ENCODE measurements at regions not wholly inside any gene's neighbourhood (a gene's known extent, or its start where the extent isn't known, plus 50 kb on each side); places are given as distances from the start of the nearest gene placed in this dataset.

DNA sequence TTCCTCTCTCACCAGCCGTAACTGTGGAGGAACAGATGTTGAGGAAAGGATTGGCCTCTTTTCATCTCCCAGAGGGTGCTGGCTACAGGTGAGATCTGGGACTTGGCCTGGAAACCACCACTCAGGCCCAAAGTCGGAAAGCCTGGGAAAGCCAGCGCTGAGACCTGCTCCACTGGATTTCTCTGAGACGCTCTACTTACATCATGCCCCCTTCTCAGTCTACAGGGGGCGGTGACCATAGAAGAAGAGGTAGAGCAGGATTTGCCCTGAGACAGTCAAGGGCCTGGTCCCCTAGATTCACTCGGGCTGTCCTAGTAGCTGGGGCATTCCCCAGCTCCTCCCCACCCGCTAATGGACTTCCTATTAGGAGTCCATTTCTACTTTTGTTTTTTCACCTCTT, 80.9 kb downstream of the C3orf38 start:
- TF ChIP-seq BRCA1 (IDR thresholded peaks at IDR 0.05; ENCODE audit: low read depth, low read length) (no peak), CTCF (IDR thresholded peaks at IDR 0.05 in 2 of 3, conservative IDR thresholded peaks at IDR 0.05 in 1 of 3; ENCODE audit: control insufficient read depth in 2 of 3, extremely low read depth in 1 of 3, insufficient read depth in 1 of 3, low read depth in 3 of 3, low read length in 3 of 3) (no peak), EGR1 (IDR thresholded peaks at IDR 0.05; ENCODE audit: borderline replicate concordance in 1 of 2, low read depth in 2 of 2, low read length in 2 of 2) (no peak), CEBPB (IDR thresholded peaks at IDR 0.05; ENCODE audit: borderline replicate concordance in 1 of 2, low read depth in 2 of 2, low read length in 2 of 2) (no peak), POLR2A (IDR thresholded peaks at IDR 0.05; ENCODE audit: low read depth, low read length) (no peak), ZBED1 (IDR thresholded peaks at IDR 0.05; ENCODE audit: borderline replicate concordance) (no peak), REST (IDR thresholded peaks at IDR 0.05; ENCODE audit: low read depth, low read length) (no peak), POLR2AphosphoS5 (IDR thresholded peaks at IDR 0.05; ENCODE audit: low read length) (no peak), SMC3 (IDR thresholded peaks at IDR 0.05; ENCODE audit: borderline replicate concordance, low read length) (no peak), TAF1 (IDR thresholded peaks at IDR 0.05; ENCODE audit: borderline replicate concordance, low read depth, low read length) (no peak), RFX5 (IDR thresholded peaks at IDR 0.05; ENCODE audit: low read depth, low read length) (no peak)
- TF ChIP-seq, protein P1, sequence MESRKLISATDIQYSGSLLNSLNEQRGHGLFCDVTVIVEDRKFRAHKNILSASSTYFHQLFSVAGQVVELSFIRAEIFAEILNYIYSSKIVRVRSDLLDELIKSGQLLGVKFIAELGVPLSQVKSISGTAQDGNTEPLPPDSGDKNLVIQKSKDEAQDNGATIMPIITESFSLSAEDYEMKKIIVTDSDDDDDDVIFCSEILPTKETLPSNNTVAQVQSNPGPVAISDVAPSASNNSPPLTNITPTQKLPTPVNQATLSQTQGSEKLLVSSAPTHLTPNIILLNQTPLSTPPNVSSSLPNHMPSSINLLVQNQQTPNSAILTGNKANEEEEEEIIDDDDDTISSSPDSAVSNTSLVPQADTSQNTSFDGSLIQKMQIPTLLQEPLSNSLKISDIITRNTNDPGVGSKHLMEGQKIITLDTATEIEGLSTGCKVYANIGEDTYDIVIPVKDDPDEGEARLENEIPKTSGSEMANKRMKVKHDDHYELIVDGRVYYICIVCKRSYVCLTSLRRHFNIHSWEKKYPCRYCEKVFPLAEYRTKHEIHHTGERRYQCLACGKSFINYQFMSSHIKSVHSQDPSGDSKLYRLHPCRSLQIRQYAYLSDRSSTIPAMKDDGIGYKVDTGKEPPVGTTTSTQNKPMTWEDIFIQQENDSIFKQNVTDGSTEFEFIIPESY (IDR thresholded peaks at IDR 0.05) = no peak

All from GM12878 (cell line).